ENCODE measurements at regions not wholly inside any gene's neighbourhood (a gene's known extent, or its start where the extent isn't known, plus 50 kb on each side); places are given as distances from the start of the nearest gene placed in this dataset.

DNA sequence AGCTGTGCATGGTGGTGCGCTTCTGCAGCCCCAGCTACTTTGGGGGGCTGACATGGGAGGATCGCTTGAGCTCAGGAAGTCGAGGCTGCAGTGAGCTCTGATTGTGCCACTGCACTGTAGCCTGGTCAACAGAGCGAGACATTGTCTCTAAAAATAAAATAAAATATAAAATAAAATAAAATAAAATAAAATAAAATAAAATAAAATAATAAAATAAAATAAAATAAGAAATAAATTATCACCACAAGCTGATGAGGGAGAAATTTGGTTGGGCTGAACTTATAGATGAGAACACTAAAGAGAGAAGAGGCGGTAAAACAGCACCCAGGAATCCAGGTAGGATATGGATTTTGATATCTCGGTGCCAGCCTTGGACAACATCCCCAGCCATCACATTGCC is 933.7 kb downstream of the NLGN4X start:
- no peak for TF ChIP-seq ZNF274 (IDR thresholded peaks at IDR 0.05; ENCODE audit: low read depth, low read length)
- no peak for TF ChIP-seq YY1 (IDR thresholded peaks at IDR 0.05; ENCODE audit: insufficient read depth, insufficient read length)

Data from NT2/D1 (cell line).